GM19035 (cell line): ENCODE measurements at regions not wholly inside any gene's neighbourhood (a gene's known extent, or its start where the extent isn't known, plus 50 kb on each side); places are given as distances from the start of the nearest gene placed in this dataset.

Source experiments
- ATAC-seq: cut with Tn5 transposase; IDR thresholded peaks from one replicate; pipeline ENCODE4 v1.9.1; 2021; ENCODE audit not compliant: unreplicated experiment

GRCh38 chr9:87115785-87116184, 168.5 kb upstream of the GAS1 start:
- ATAC-seq = no peak

- no peak for ATAC-seq
These were observed 169.2 kb upstream of the GAS1 start for GRCh38 chr9:87116492-87116891.

GRCh38 chr9:87118594-87118993, 171.3 kb upstream of the GAS1 start:
- no peak for ATAC-seq

GRCh38 chr9:87119328-87119881, 172.1 kb upstream of the GAS1 start:
- ATAC-seq = no peak

- no peak for ATAC-seq
These were observed 173.3 kb upstream of the GAS1 start for GRCh38 chr9:87120610-87121009.

GRCh38 chr9:87122947-87123685, 175.8 kb upstream of the GAS1 start:
- no peak for ATAC-seq

- no peak for ATAC-seq
These were observed 176.5 kb upstream of the GAS1 start for GRCh38 chr9:87123830-87124229.

- ATAC-seq = no peak
These were observed 178.5 kb upstream of the GAS1 start for GRCh38 chr9:87125819-87126218.

- no peak for ATAC-seq
These were observed 180.2 kb upstream of the GAS1 start for GRCh38 chr9:87127543-87127942.

GRCh38 chr9:87127978-87128614, 180.8 kb upstream of the GAS1 start:
- ATAC-seq = no peak

GRCh38 chr9:87128844-87129493, 181.7 kb upstream of the GAS1 start:
- ATAC-seq = no peak

- ATAC-seq = no peak
These were observed 187.8 kb upstream of the GAS1 start for GRCh38 chr9:87135074-87135473.

- ATAC-seq = no peak
These were observed 190.4 kb upstream of the GAS1 start for GRCh38 chr9:87137718-87138117.

- ATAC-seq = no peak
These were observed 191.1 kb upstream of the GAS1 start for GRCh38 chr9:87138128-87139040.

GRCh38 chr9:87139099-87139730, 191.9 kb upstream of the GAS1 start:
- no peak for ATAC-seq

- no peak for ATAC-seq
These were observed 192.8 kb upstream of the GAS1 start for GRCh38 chr9:87140142-87140541.

GRCh38 chr9:87140605-87141109, 193.4 kb upstream of the GAS1 start:
- ATAC-seq = no peak

- ATAC-seq = no peak
These were observed 193.8 kb upstream of the GAS1 start for GRCh38 chr9:87141124-87141523.

GRCh38 chr9:87146933-87147332, 199.6 kb upstream of the GAS1 start:
- no peak for ATAC-seq

- ATAC-seq = no peak
These were observed 200.5 kb upstream of the GAS1 start for GRCh38 chr9:87147839-87148238.
